ENCODE measurements at regions not wholly inside any gene's neighbourhood (a gene's known extent, or its start where the extent isn't known, plus 50 kb on each side); places are given as distances from the start of the nearest gene placed in this dataset.

GRCh38 chr16:8519179-8519578, 71.1 kb downstream of the TMEM114 start:
- no peak for DNase-seq (ENCODE audit: extremely low read depth, insufficient read length)
- no peak for TF ChIP-seq CTCF (IDR thresholded peaks at IDR 0.05; ENCODE audit: insufficient read depth, low read length, poor library complexity, severe bottlenecking)
- no peaks in the 10 kb centered on the region for H3K27me3 ChIP-seq (replicated peaks; ENCODE audit: control insufficient read depth, insufficient read depth, low read length)
- H3K4me3 ChIP-seq (replicated peaks; ENCODE audit: low read depth, low read length): no peak overlapping the region
- H3K36me3 ChIP-seq (ENCODE audit: control insufficient read depth, insufficient read depth, low read length): no peaks in the 10 kb centered on the region

GRCh38 chr16:8517280-8517679, 73.0 kb downstream of the TMEM114 start:
- Histone ChIP-seq H3K4me3 (replicated peaks; ENCODE audit: low read depth, low read length) (no peak overlapping the region), H3K36me3 (ENCODE audit: control insufficient read depth, insufficient read depth, low read length) (no peaks in the 10 kb centered on the region), H3K27me3 (replicated peaks; ENCODE audit: control insufficient read depth, insufficient read depth, low read length) (no peaks in the 10 kb centered on the region)
- DNase-seq (ENCODE audit: extremely low read depth, insufficient read length): no peak
- no peak for TF ChIP-seq CTCF (IDR thresholded peaks at IDR 0.05; ENCODE audit: insufficient read depth, low read length, poor library complexity, severe bottlenecking)

- Histone ChIP-seq H3K36me3 (ENCODE audit: control insufficient read depth, insufficient read depth, low read length) (no peaks in the 10 kb centered on the region), H3K27me3 (replicated peaks; ENCODE audit: control insufficient read depth, insufficient read depth, low read length) (no peaks in the 10 kb centered on the region), H3K4me3 (replicated peaks; ENCODE audit: low read depth, low read length) (no peak overlapping the region)
- TF ChIP-seq CTCF (IDR thresholded peaks at IDR 0.05; ENCODE audit: insufficient read depth, low read length, poor library complexity, severe bottlenecking): no peak
- no peak for DNase-seq (ENCODE audit: extremely low read depth, insufficient read length)
These were observed 73.8 kb downstream of the TMEM114 start for GRCh38 chr16:8516471-8516870.

- H3K4me3 ChIP-seq (replicated peaks; ENCODE audit: low read depth, low read length): no peak overlapping the region
- H3K27me3 ChIP-seq (replicated peaks; ENCODE audit: control insufficient read depth, insufficient read depth, low read length): no peaks in the 10 kb centered on the region
- no peak for DNase-seq (ENCODE audit: extremely low read depth, insufficient read length)
- H3K36me3 ChIP-seq (ENCODE audit: control insufficient read depth, insufficient read depth, low read length): no peaks in the 10 kb centered on the region
- TF ChIP-seq CTCF (IDR thresholded peaks at IDR 0.05; ENCODE audit: insufficient read depth, low read length, poor library complexity, severe bottlenecking): no peak
These were observed 77.2 kb downstream of the TMEM114 start for GRCh38 chr16:8512941-8513624.

GRCh38 chr16:8511464-8511863, 78.8 kb downstream of the TMEM114 start:
- H3K27me3 ChIP-seq (replicated peaks; ENCODE audit: control insufficient read depth, insufficient read depth, low read length): no peaks in the 10 kb centered on the region
- H3K4me3 ChIP-seq (replicated peaks; ENCODE audit: low read depth, low read length): no peak overlapping the region
- DNase-seq (ENCODE audit: extremely low read depth, insufficient read length): no peak
- TF ChIP-seq CTCF (IDR thresholded peaks at IDR 0.05; ENCODE audit: insufficient read depth, low read length, poor library complexity, severe bottlenecking): no peak
- H3K36me3 ChIP-seq (ENCODE audit: control insufficient read depth, insufficient read depth, low read length): no peaks in the 10 kb centered on the region

- Histone ChIP-seq H3K36me3 (ENCODE audit: control insufficient read depth, insufficient read depth, low read length) (no peaks in the 10 kb centered on the region), H3K27me3 (replicated peaks; ENCODE audit: control insufficient read depth, insufficient read depth, low read length) (no peaks in the 10 kb centered on the region), H3K4me3 (replicated peaks; ENCODE audit: low read depth, low read length) (no peak overlapping the region)
- TF ChIP-seq CTCF (IDR thresholded peaks at IDR 0.05; ENCODE audit: insufficient read depth, low read length, poor library complexity, severe bottlenecking): no peak
- DNase-seq (ENCODE audit: extremely low read depth, insufficient read length): no peak
These were observed 80.2 kb downstream of the TMEM114 start for GRCh38 chr16:8510160-8510559.
